ENCODE measurements at regions not wholly inside any gene's neighbourhood (a gene's known extent, or its start where the extent isn't known, plus 50 kb on each side); places are given as distances from the start of the nearest gene placed in this dataset.
"Not testable (repeated sequence)": the region's sequence is repeated elsewhere in the genome, so short reads cannot be mapped to it uniquely, and the experiment has no call there.

DNA sequence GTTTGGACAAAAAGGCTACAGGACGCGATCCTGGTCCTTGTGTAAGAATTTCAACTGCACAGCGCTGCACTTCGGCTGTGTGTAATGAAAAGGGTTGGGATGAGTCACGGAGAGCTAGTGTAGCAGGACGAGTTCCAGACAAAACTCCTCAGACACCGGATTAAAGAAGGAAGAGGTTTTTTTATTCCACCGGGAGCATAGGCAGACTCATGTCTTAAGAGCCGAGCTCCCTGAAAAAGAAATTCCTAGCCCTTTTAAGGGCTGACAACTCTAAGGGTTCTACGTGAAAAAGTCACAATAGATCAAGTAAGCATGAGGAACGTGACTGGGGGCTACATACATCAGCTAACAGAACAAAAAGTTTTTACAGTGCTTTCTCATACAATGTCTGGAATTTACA, 54.8 kb upstream of the FAM90A1 start:
- DNase-seq, result not testable (repeated sequence)

DNA sequence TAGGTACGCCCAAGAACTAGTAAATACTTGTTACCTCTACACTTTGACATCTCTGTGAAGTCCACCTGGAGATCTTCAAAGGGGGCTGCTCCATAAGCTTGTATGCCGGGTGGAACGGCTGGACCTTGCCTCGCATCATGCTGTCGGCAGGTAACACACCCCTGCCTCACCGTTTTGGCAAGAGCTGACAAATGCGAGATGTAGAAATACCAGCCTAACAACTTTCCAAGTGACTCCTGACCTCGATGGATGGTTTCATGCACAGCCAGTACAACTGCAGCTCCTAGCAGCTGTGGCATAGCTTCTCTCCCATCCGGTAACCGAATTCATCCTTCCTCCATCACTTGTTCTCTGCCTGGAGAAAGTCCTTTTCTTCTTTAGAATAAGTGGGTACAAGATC, 58.3 kb upstream of the FAM90A1 start:
- DNase-seq, result not testable (repeated sequence)

- not testable (repeated sequence) for DNase-seq
Observed at GRCh38 chr12:8291764-8292163, 64.3 kb upstream of the FAM90A1 start.

DNA sequence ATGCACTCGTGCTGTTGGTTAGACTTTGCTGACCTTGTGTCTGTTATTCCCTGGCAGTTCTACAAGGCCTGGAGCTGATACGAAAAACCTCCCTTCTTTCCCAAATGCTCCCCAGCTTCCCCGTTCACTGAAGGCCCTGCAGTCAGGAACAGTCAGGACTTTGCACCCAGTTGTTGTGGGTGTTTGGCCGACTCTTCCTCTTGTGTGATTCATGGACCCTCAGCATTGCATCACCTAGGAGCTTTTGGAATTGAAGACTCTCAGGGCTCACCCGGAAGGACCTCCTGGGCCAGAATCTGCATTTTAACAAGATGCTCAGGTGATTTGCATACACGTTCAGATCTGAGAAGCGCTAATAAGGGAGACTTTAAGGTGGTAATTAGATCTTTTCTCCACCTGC, 67.2 kb upstream of the FAM90A1 start:
- not testable (repeated sequence) for DNase-seq

- DNase-seq, result not testable (repeated sequence)
Observed at GRCh38 chr12:8308611-8309010, 81.2 kb upstream of the FAM90A1 start.

- DNase-seq, result not testable (repeated sequence)
Observed at GRCh38 chr12:8315997-8316396, 88.6 kb upstream of the FAM90A1 start.

GRCh38 chr12:8317675-8318074, 90.3 kb upstream of the FAM90A1 start:
- DNase-seq, result not testable (repeated sequence)

- peak; percentile 12 for DNase-seq
Observed at GRCh38 chr12:8320251-8320730, 92.9 kb upstream of the FAM90A1 start.

- not testable (repeated sequence) for DNase-seq
Observed at GRCh38 chr12:8320791-8321370, 93.5 kb upstream of the FAM90A1 start.

DNA sequence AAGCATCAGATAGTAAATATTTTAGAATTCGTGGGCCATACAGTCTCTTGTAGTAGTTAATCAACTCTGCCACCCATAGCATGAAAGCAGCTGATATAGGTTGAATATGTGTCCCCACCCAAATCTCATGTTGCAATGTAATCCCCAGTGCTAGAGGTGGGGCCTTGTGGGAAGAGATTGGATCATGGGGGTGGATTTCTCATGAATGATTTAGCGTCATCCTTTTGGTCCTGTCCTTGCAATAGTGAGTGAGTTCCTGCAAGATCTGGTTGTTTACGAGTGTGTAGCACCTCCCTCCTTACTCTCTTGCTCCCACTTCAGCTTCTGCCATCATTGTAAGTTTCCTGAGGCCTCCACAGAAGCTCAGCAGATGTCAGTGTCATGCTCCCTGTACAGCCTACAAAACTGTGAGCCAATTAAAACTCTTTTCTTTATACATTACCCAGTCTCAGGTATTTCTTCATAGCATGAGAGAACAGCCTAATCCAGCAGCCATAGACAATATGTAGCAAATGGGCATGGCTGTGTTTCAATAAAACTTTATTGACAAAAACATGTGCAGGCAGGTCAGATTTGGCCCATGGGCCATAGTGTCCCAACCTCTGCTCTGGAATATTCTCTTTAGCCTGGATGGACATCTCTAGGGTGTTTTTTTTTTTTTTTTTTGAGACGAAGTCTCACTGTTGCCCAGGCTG, 97.9 kb upstream of the FAM90A1 start:
- not testable (repeated sequence) for DNase-seq

- DNase-seq, result not testable (repeated sequence)
Observed at GRCh38 chr12:8328835-8329234, 101.4 kb upstream of the FAM90A1 start.

GRCh38 chr12:8332373-8332772, 105.0 kb upstream of the FAM90A1 start:
- DNase-seq, result not testable (repeated sequence)

- DNase-seq, result not testable (repeated sequence)
Observed at GRCh38 chr12:8351073-8351472, 104.7 kb upstream of the CLEC6A start.

DNA sequence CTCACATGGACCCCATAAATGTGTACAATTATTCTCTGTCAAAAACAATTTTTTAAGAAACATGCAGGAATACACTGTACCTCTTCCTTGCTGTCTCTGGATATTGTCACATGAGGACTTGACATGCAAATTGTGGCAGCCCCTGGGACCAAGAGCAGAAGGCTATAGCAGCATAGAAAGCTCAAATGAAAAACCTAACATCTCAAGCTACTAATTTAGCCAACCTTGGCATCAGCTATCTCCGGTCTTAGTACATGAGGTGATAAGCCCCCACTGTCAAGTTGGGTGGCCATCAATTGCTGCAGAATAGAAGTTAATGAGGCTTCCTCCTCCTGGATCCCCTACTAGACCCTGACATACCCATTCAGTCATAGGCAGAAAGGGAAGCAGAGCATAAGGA, 101.0 kb upstream of the CLEC6A start:
- DNase-seq, result not testable (repeated sequence)

DNA sequence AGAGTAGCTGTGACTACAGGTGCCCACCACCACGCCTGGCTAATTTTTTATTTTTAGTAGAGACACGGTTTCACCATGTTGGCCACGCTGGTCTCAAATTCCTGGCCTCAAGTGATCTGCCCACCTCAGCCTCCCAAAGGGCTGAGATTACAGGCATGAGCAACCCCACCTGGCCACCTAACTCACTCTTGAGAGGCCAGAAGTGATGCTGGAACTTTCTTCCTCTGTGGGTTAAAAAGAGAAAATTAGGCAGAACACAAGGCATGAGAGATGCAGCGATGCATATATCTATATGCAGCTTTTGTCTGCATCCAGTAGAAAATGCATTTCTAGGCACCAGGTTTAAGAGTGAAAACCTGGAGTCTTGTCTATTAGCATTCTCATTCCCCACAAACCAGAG, 100.2 kb upstream of the CLEC6A start:
- DNase-seq, result not testable (repeated sequence)

- not testable (repeated sequence) for DNase-seq
Observed at GRCh38 chr12:8373744-8374143, 82.0 kb upstream of the CLEC6A start.

DNA sequence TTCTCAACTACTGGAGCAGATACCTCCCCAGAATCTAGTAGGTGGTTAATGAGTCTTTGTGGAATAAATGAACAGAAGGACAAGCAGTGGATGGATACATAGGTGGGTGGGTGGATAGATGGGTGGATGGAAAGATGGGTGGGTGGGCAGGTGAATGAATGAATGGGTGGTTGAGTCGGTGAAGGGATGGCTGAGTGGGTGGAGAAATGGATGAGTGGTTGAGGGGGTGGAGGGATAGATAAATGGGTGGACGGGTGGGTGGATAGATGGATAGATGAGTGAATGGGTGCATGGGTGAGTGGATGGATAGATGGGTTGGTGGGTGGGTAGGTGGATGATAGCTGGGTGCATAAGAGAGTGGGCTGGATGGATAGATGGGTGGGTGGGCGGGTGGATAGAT, 80.6 kb upstream of the CLEC6A start:
- DNase-seq, result not testable (repeated sequence)

DNA sequence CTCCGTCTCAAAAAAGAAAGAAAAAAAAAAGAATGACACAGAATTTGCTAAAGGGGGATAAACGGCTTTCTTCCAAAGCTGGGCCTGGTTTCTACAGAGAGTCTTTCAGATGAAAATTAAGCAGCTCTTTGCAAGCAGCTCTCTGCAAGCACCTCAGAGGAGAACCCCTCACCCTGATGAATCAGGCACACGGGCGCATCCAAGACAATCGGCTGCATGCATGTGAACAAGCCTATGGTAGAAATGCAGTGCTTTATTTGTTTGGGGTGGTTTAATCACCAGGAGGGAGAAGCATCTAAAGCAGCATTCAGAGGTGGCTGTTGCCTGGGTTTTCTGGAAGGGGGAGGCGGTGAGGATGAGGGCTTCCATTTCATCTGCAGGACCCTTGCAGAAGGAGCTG, 78.0 kb upstream of the CLEC6A start:
- not testable (repeated sequence) for DNase-seq

GRCh38 chr12:8382556-8382955, 73.2 kb upstream of the CLEC6A start:
- not testable (repeated sequence) for DNase-seq

GRCh38 chr12:8384686-8385085, 71.1 kb upstream of the CLEC6A start:
- DNase-seq, result not testable (repeated sequence)

DNA sequence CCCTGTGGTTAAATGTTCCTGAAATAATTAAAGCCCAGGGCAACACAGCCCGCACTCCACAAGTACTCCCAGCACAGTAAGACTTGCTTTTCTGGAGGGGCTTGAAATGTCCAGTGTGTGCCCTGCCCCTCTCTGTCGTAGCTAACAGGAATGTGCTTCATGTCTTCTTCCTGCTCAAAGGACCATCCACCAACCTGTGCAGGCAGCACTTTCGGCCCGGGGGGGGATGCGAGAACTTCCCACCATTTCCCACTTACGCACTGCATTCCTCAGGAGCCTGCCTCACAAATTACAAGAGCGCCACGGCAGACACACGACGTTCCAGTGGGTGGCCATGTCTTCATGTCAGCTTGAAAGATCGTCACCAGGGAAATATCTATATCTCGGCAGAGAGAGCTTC, 70.3 kb upstream of the CLEC6A start:
- not testable (repeated sequence) for DNase-seq

DNA sequence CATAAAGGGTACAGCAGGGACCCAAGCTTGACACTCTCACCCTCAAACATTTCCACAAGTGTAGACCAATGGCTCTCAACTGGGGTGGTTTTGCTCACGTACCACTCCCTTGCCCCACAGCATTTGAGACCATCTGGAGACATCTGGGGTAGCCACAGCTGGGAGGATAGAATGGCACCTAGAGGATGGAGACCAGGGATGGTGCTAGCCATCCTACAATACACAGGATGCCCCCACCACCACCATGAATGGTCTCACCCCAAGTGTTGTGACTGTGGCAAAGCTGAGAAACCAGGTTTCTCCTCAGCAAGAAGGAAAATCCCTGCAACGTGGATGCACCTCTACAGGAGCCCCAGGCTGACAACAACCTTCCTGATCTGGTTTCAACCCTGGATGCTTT, 69.1 kb upstream of the CLEC6A start:
- DNase-seq, result not testable (repeated sequence)

DNA sequence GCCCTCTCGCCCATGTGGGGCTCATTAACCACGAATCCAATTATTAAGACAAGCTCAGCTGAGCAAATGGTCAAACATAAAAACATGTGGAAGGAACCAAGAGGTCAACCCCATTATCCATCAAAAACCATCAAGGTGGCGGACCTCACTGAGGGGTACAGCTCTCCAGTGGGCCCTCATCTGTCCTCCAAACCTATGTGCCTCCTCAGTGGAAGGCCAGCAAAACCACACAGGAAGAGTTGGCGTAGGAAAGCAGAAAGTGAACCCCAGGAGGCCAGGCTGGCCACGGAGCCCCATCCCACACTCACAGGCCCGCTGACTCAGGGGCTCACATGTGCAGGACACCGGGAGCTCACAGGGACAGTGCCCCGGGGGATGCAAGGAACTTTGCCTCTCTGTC, 66.5 kb upstream of the CLEC6A start:
- DNase-seq, result not testable (repeated sequence)

DNA sequence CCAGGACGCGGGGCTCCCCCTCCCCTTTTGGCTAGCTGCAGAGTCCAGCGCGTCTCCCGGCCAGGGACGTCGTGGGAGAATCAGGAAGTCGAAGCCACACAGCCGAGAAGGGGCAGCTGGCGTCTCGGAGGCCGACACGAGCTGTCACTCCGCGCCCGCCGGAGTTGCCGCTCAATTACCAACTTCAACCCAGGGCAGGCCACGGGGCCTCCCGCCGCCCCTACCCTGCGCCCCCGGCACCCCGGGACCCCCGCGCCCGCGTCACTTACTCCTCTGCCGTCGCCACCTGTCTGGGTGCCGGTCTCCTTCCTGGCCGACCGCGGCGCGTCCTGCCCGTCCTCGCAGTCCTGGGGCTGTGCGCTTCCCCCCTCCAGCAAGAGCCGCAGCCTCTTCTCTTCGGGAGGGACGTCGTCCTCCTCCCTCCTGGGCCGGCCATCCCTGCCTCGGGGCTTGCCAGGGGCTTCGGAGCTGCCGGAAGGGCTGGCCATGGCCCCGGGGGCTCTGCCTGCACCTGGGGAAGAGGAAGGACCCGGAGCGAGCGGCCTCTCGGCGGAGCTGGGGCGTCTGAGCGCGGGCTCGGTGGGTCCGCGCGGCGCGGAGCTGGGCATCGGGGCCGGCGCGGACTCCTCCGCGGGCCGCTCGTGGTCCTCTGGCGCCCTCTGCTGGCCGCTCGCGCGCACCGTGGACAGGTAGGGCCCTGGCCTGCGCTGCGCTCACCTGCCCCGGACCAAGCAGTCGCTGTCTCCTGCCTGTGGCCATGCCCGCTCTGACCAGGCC, 65.6 kb upstream of the CLEC6A start:
- DNase-seq, result peak; percentile 83
